Muscle of back (tissue), 3 donors: ENCODE measurements at regions not wholly inside any gene's neighbourhood (a gene's known extent, or its start where the extent isn't known, plus 50 kb on each side); places are given as distances from the start of the nearest gene placed in this dataset.

Source experiments
- DNase-seq, 3 donors: peaks; one replicate each; pipeline versions ENCODE4 v3.0.0 to v3.0.0-alpha.2; 2013

GRCh38 chr13:99027661-99028425 is 50.0 kb upstream of the DOCK9 start:
- no peak for DNase-seq

- DNase-seq: no peak
Observed at GRCh38 chr13:99028890-99029289, 51.0 kb upstream of the DOCK9 start.

GRCh38 chr13:99029576-99029975 is 51.7 kb upstream of the DOCK9 start:
- DNase-seq: no peak

DNA sequence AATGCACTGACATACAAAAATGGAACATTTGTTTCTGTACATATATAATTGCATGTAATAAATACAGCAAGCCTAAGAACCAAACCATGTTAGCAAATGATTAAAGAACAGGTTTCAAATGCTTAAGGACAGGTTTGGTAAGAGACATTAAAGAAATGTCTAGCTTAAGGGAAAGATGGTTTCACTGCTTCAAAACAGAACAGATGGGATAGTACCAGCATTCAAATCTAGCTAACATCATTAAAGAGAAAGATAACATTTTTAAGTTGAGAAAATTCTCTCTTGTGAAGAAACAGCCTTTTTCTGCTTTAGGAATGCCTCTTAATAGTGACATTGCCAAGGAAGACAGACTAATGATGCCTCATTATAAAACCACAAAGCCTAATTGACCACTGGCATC is 52.5 kb upstream of the DOCK9 start:
- no peak for DNase-seq

- DNase-seq: no peak
Observed at GRCh38 chr13:99031832-99032231, 54.0 kb upstream of the DOCK9 start.

DNA sequence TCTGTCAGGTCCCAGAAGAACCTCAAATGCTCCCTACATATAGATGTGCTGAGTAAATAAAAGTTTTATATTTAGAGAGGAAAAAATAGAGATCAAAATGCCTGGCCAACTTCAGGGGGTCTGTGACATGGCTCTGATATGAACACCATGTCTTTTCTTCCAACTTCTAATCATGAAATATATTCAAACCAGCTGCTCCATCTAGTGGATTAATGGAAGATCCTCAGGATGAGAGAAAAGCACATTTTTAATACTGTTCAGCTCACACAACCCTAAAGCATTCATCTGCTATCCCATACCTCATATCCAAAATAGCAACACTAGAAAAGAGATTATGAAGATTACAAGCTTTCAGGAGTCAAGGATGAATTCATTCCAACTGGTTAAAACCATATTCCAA is 56.0 kb upstream of the DOCK9 start:
- peak; percentile 32 to 67 (median 35) for DNase-seq

GRCh38 chr13:99034333-99035085 is 56.6 kb upstream of the DOCK9 start:
- DNase-seq: no peak

GRCh38 chr13:99035715-99036114 is 57.9 kb upstream of the DOCK9 start:
- no peak for DNase-seq

GRCh38 chr13:99037756-99038155 is 59.9 kb upstream of the DOCK9 start:
- DNase-seq: no peak

GRCh38 chr13:99039718-99040280 is 61.9 kb upstream of the DOCK9 start:
- no peak for DNase-seq

DNA sequence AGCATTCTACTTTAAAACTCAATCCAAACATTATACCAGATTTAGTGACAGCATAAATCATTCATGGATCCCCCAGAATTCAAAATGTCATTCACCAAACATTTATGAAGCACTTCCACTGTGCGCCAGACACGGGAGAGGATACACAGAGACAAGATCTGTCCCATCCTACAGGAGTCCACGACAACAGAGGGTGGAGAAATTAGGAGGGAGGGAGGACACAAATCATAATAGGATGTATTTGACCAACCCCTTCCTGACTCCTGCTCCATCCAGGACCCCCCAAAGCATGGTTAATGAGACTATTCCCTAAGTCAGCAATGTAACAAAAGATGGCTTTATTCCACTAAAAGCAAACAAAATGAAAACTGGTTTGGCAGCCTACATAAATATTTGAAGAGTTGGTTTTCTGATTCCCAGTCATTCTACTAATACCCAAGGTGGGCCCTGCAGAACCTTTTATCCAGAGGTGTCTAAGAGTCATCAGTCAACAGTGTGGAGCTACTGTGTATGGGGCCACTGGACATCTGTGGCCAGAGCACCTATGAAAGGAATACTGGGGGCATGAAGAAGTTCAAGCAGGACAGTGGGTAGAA is 62.8 kb upstream of the DOCK9 start:
- DNase-seq: no peak

DNA sequence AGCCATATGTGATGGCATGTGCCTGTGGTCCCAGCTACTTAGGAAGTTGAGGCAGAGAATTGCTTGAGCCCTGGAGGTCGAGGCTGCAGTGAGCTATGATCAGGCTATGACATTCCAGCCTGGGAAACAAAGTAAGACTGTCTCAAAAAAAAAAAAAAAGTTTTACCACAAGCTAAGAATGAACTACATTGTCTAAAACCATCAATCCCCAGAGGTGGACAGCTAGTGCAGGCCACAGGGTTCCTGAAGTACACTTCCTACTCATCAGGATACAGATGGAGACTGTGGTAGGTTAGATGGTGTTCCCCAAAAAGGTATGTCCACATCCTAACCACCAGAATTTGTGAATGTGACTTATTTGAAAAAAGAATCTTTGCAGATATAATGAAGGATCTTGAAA is 63.5 kb upstream of the DOCK9 start:
- no peak for DNase-seq

GRCh38 chr13:99041788-99042187 is 63.9 kb upstream of the DOCK9 start:
- DNase-seq: no peak

DNA sequence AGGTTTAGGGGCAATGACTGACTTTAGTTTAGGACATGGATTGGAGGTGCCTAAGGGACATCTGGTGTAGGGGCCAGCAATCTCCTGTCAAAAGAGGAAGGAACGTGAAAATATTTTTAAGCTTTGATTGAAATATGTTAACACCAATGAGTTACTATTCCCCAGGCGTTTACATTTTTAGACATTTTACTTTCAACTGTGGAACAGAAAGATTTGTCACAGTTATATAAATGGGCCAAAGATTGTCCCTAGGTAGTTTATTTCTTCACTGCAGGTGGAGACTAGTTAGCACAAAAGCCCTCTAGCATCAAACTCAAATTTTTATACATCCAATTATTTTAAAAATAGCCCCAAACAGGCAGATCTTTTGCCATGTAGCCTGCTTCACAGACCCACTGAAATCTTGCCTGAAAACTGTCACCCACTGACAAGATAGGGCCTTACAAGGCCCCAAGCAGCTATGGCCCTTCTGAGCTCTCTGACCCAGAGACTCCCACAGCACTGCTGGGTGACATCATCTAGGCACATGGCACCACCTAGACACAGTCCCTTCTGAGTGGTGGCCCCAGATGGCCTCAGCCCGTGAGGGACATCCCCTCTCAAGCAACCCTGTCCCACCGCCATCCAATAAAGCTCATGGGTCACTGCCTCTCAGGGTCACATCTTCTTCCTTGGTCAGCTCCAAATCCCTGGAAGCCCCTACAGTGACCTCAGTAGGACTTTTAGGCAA is 64.8 kb upstream of the DOCK9 start:
- no peak for DNase-seq

GRCh38 chr13:99043831-99044231 is 66.0 kb upstream of the DOCK9 start:
- DNase-seq: no peak

DNA sequence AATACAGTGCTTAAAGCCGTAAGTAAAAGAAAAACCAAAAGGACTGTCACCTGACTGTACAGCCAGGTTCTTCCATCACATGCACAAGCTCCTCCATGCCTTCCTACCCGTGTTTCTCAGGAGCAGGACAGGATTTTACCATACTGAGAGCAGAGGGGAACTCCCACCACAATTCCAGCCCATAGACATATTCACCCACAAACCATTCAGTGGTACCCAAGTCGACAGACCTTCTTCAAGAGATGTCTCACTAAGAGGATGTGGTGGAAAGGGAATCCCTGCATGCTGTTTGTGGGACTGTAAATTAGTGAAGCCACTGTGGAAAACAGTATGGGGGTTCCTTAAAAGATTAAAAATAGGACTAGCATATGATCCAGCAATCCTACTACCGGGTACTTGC is 66.9 kb upstream of the DOCK9 start:
- no peak for DNase-seq

DNA sequence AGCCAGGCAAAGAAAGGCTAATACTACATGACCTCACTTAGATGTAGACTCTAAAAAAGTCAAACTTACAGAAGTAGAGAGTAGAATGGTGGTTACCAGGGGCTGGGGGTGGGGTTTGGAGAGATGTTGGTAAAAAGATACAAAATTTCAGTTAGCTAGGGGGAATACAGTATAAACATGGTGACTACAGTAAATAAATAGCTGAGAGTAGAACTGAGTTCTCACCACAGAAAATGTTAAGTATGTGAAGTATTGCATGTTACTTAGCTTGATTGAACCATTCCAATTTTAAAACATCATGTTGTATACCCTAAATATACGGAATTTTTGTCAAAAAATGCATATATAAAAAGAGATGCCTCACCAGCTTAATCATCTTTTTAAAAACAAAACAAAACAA is 67.5 kb upstream of the DOCK9 start:
- DNase-seq: no peak

DNA sequence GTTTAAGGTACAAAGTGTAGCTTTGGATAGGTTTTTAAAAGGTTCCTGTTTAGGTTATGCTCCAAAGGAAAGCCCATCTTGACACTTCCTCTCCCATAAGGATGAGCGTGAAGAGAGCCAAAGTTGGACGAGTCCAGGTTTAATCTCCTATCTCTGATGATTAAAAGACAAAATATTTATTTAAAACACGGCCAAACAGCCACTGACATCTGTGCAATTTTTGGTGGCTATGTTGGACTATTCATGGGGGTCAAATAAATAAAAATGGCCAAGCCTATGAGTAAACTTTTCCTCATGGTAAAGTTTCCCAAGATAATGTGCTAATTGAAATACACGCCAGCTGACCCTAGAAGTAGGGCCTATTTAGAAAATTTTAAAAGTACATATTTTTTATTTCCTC is 69.0 kb upstream of the DOCK9 start:
- DNase-seq: no peak

DNA sequence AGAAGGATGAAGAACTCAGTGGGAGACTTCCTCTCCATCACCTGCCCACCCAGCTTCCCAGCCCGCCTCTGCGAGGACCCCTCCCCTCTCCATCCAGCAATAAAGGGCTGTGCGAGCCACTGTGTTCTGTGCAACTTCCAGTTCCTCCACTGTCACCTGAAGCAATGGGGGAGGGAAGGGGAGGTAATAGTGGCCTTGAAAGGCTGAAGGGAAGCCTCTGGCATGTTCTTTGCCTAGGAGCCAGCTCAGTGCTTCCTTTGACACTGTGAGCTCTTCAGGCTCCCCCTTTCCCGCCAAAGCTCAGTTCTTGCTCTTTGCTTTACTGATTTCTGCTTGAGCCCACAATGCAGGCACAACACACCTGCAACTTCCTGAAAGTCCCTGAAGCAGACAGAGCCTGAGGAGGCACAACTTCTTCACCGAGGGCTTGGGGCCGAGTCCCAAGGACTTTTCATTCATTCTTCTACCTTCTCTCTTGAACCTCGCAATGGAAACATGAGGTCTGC is 73.2 kb upstream of the DOCK9 start:
- no peak for DNase-seq

- DNase-seq: no peak
Observed at GRCh38 chr13:99051768-99052455, 74.0 kb upstream of the DOCK9 start.

DNA sequence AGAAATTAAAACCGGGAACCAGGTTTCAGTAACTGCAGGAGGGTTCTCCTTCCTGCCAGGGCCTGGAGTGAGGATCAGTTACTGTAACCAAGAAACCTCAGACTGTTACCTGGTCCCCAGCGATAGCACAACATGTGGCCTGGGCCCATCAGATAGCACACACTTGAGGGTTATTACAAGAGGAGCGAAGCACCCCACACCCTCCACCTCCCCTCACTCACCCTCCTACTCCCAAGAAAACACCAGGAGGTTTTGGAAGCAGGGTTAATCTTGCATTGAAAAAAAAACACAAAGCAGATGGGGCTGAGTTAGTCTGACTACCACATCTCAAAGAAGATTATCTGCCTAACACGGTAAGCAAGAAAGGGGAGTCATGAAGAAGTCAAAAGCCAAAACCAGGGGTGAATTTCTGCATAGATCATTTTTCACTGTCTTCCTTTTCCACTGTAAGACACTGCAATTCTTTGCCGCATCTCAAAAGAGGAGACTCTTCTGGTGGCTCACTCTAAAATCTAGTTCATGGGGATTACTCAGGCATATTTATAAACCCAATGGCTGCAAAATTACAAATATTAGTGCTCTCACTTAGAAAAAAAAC is 75.9 kb upstream of the DOCK9 start:
- no peak for DNase-seq
